Naive thymus-derived CD4-positive, alpha-beta T cell (primary cell): ENCODE measurements at regions not wholly inside any gene's neighbourhood (a gene's known extent, or its start where the extent isn't known, plus 50 kb on each side); places are given as distances from the start of the nearest gene placed in this dataset.

ENCODE experiments used
- ATAC-seq: fragments of 150-1000 bp; cut with Tn5 transposase; 2 replicates; pipeline ENCODE4 v1.10.0; 2021; ENCODE audit warnings: mild to moderate bottlenecking, moderate library complexity
- CTCF ChIA-PET: fragments of 350-600 bp; sonication (Branson Sonifier 250); formaldehyde crosslinking; loops from one replicate; lab custom pipeline; 2021; ENCODE audit warnings: antibody characterized with exemption; lab: Charles Lee
- POLR2A ChIA-PET: fragments of 350-600 bp; sonication (Branson Sonifier 250); formaldehyde crosslinking; loops from one replicate; lab custom pipeline; 2021; ENCODE audit warnings: antibody characterized with exemption, inconsistent platforms; lab: Charles Lee
- DNase-seq, 9 donors: peaks; one replicate each; pipeline versions ENCODE4 v3.0.0 to v3.0.0-alpha.2; 2020 to 2022; ENCODE audit warnings: mixed read lengths in 1 of 9
- H3K27ac ChIP-seq: one replicate; pipeline ENCODE4 v1.7.0; 2013; ENCODE audit warnings: mild to moderate bottlenecking, low read depth, low read length, moderate library complexity
- H3K27me3 ChIP-seq, 2 donors: one replicate each; pipeline ENCODE4 v1.7.0; 2013; ENCODE audit warnings: low read length in 2 of 2, mild to moderate bottlenecking in 2 of 2, moderate library complexity in 2 of 2; ENCODE audit not compliant: control insufficient read depth in 2 of 2, insufficient read depth in 2 of 2
- H3K36me3 ChIP-seq, 3 experiments: 1 replicate in 2 of 3; 2 replicates in 1 of 3; pipeline ENCODE4 v1.7.0; 2013; ENCODE audit warnings: low read length in 3 of 3, mild to moderate bottlenecking in 3 of 3, moderate library complexity in 1 of 3; ENCODE audit not compliant: insufficient read depth in 3 of 3, control insufficient read depth in 2 of 3
- H3K4me1 ChIP-seq, 2 donors: one replicate each; pipeline ENCODE4 v1.7.0; 2013; ENCODE audit warnings: low read length in 2 of 2, mild to moderate bottlenecking in 2 of 2, moderate library complexity in 1 of 2; ENCODE audit not compliant: control insufficient read depth in 2 of 2, insufficient read depth in 2 of 2
- H3K4me3 ChIP-seq: 2 replicates; pipeline ENCODE4 v1.7.0; 2013; ENCODE audit warnings: mild to moderate bottlenecking, low read length
- H3K9me3 ChIP-seq, 3 experiments: 1 replicate in 2 of 3; 2 replicates in 1 of 3; pipeline ENCODE4 v1.7.0; 2013; ENCODE audit warnings: low read length in 3 of 3; ENCODE audit not compliant: control insufficient read depth in 2 of 3
- H3K27ac Mint-ChIP-seq, 9 donors: one replicate each; pipeline ENCODE4 v1.8.0; 2020 to 2022; ENCODE audit warnings: mixed read lengths in 9 of 9, mild to moderate bottlenecking in 8 of 9, moderate library complexity in 5 of 9, inconsistent platforms in 2 of 9
- H3K27me3 Mint-ChIP-seq, 5 donors: one replicate each; pipeline ENCODE4 v1.8.0; 2021 to 2022; ENCODE audit warnings: mixed read lengths in 5 of 5, mild to moderate bottlenecking in 1 of 5
- H3K36me3 Mint-ChIP-seq, 5 donors: one replicate each; pipeline ENCODE4 v1.8.0; 2020 to 2022; ENCODE audit warnings: mixed read lengths in 5 of 5, mild to moderate bottlenecking in 3 of 5, inconsistent platforms in 1 of 5
- H3K4me1 Mint-ChIP-seq, 7 donors: one replicate each; pipeline ENCODE4 v1.8.0; 2020 to 2022; ENCODE audit warnings: mixed read lengths in 7 of 7, mild to moderate bottlenecking in 3 of 7, inconsistent platforms in 1 of 7
- H3K4me3 Mint-ChIP-seq, 10 donors: one replicate each; pipeline ENCODE4 v1.8.0; 2020 to 2022; ENCODE audit warnings: mild to moderate bottlenecking in 10 of 10, mixed read lengths in 10 of 10, moderate library complexity in 6 of 10, inconsistent platforms in 2 of 10
- H3K9me3 Mint-ChIP-seq, 11 donors: one replicate each; pipeline ENCODE4 v1.8.0; 2020 to 2022; ENCODE audit warnings: mixed read lengths in 11 of 11, mild to moderate bottlenecking in 4 of 11, inconsistent platforms in 1 of 11, moderate library complexity in 1 of 11
- intact Hi-C, 2 donors: fragments of 100-400 bp; cut with micrococcal nuclease; formaldehyde crosslinking; loops; one replicate each; pipeline ENCODE4 v1.15.1; 2023

DNA sequence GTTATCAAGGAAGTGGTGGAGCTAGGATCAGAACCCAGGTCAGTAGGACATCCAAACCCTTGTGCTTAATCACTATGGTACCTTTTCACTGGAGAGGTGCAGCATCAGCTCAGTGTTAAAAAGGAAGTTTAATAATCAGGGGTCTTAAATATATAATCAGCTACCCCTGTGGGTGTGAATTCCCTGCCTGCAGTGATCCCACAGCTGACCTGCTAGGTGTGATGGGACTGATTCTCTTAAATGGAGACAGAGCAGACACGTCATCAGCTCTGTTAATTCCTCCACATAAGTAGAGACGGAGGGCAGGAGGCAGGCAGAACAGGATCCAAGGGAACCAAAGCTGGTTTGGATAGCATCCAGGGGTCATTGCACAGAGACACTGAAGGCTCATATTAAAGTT lies 154.1 kb upstream of the CRBN start:
- Histone ChIP-seq H3K36me3 (no peaks in the 10 kb centered on the region), H3K27ac (no peak overlapping the region), H3K4me3 (no peak overlapping the region), H3K27me3 (no peaks in the 10 kb centered on the region), H3K4me1 (no peaks in the 10 kb centered on the region), H3K9me3 (no peaks in the 10 kb centered on the region)
- no peak overlapping the region for H3K27ac Mint-ChIP-seq
- H3K27me3 Mint-ChIP-seq = peaks cover 0 to 8% (median 1%) of the 10 kb centered on the region in 5 donors
- peaks cover 0 to 5% (median 0%) of the 10 kb centered on the region in 11 donors for H3K9me3 Mint-ChIP-seq
- ChIA-PET POLR2A (no interaction called here), CTCF (no interaction called here)
- H3K36me3 Mint-ChIP-seq = no peaks in the 10 kb centered on the region
- ATAC-seq = no peak
- H3K4me1 Mint-ChIP-seq = peaks cover 0 to under 1% (median 0%) of the 10 kb centered on the region in 7 donors
- intact Hi-C loops = no loop called here
- no peak for DNase-seq
- H3K4me3 Mint-ChIP-seq = no peak overlapping the region

GRCh38 chr3:3316521-3316920 lies 137.0 kb upstream of the CRBN start:
- Histone ChIP-seq H3K36me3 (no peaks in the 10 kb centered on the region), H3K9me3 (no peaks in the 10 kb centered on the region), H3K4me3 (no peak overlapping the region), H3K27me3 (no peaks in the 10 kb centered on the region), H3K27ac (no peak overlapping the region), H3K4me1 (no peaks in the 10 kb centered on the region)
- peaks cover 0 to 1% (median 0%) of the 10 kb centered on the region in 7 donors for H3K4me1 Mint-ChIP-seq
- no peak overlapping the region for H3K27ac Mint-ChIP-seq
- ATAC-seq = no peak
- peaks cover 0 to 13% (median 2%) of the 10 kb centered on the region in 11 donors for H3K9me3 Mint-ChIP-seq
- no peak overlapping the region for H3K4me3 Mint-ChIP-seq
- POLR2A ChIA-PET = no interaction called here
- H3K36me3 Mint-ChIP-seq = peaks cover 0 to 7% (median 0%) of the 10 kb centered on the region in 5 donors
- intact Hi-C loops = no loop called here
- no peak for DNase-seq
- no peaks in the 10 kb centered on the region for H3K27me3 Mint-ChIP-seq
- CTCF ChIA-PET = no interaction called here

- DNase-seq = no peak
- CTCF ChIA-PET = no interaction called here
- H3K4me1 ChIP-seq = no peaks in the 10 kb centered on the region
- H3K4me3 ChIP-seq = no peak overlapping the region
- Mint-ChIP-seq H3K36me3 (peaks cover 0 to 7% (median 0%) of the 10 kb centered on the region in 5 donors), H3K4me3 (no peak overlapping the region), H3K4me1 (peaks cover 0 to 3% (median 0%) of the 10 kb centered on the region in 7 donors), H3K27me3 (no peaks in the 10 kb centered on the region), H3K9me3 (peaks cover 0 to 13% (median 2%) of the 10 kb centered on the region in 11 donors), H3K27ac (no peak overlapping the region)
- ATAC-seq = no peak
- H3K27me3 ChIP-seq = no peaks in the 10 kb centered on the region
- no peak overlapping the region for H3K27ac ChIP-seq
- intact Hi-C loops = no loop called here
- H3K36me3 ChIP-seq = no peaks in the 10 kb centered on the region
- H3K9me3 ChIP-seq = no peaks in the 10 kb centered on the region
- POLR2A ChIA-PET = no interaction called here
These were observed 136.4 kb upstream of the CRBN start for GRCh38 chr3:3315846-3316245.

DNA sequence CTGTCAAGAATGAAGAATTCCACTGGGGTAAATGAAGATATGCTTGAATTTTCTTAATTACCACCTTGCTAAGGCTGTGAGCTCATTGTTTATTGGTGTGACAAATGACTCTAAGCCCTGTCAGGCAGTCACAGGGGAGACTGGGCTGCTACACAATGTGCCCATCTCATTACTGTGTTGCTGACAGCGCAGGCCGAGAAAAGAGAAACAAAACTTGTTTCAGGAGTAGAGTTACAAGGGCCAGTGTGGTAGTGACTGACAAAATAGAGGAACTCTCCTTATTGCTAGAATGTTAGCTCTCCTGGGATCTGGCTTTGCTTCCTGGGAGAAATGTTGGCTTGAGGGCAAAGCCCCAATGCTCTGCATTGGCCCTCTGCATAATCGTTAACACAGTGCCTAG lies 130.4 kb upstream of the CRBN start:
- Mint-ChIP-seq H3K4me3 (no peak overlapping the region), H3K36me3 (no peaks in the 10 kb centered on the region), H3K4me1 (peaks cover 0 to 9% (median 7%) of the 10 kb centered on the region in 7 donors), H3K27me3 (no peaks in the 10 kb centered on the region), H3K27ac (no peak overlapping the region), H3K9me3 (peaks cover 0 to 3% (median 0%) of the 10 kb centered on the region in 11 donors)
- intact Hi-C loops = no loop called here
- CTCF ChIA-PET = no interaction called here
- H3K9me3 ChIP-seq = no peaks in the 10 kb centered on the region
- H3K4me3 ChIP-seq = no peak overlapping the region
- no peak overlapping the region for H3K27ac ChIP-seq
- no peaks in the 10 kb centered on the region for H3K4me1 ChIP-seq
- no peak for ATAC-seq
- H3K27me3 ChIP-seq = no peaks in the 10 kb centered on the region
- DNase-seq = no peak
- H3K36me3 ChIP-seq = no peaks in the 10 kb centered on the region
- POLR2A ChIA-PET = no interaction called here

DNA sequence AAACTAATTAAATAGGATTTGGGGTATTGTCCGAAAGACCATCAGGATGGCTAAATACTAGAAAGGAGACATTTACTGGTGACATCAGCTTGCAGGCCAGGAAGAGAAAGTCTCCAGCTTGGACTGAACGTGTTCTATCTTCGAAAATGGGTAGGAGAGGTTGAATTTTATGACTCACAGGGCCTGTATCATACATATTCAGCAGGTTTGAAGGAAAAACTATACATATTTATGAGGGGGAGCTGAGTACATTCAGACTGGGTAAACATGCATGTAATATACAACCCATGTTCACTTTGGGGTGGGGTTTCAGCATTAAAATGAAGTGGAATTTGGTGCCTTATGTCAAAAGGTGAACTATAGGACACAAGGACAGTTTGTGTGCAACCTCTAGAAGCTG lies 129.3 kb upstream of the CRBN start:
- intact Hi-C loops = no loop called here
- POLR2A ChIA-PET = no interaction called here
- H3K4me1 Mint-ChIP-seq = peaks cover 0 to 9% (median 7%) of the 10 kb centered on the region in 7 donors
- no peak overlapping the region for H3K27ac Mint-ChIP-seq
- H3K27me3 Mint-ChIP-seq = peaks cover 0 to 6% (median 0%) of the 10 kb centered on the region in 5 donors
- Histone ChIP-seq H3K4me1 (no peaks in the 10 kb centered on the region), H3K4me3 (no peak overlapping the region), H3K27me3 (no peaks in the 10 kb centered on the region), H3K9me3 (no peaks in the 10 kb centered on the region), H3K36me3 (no peaks in the 10 kb centered on the region), H3K27ac (no peak overlapping the region)
- ATAC-seq (no peak), DNase-seq (no peak)
- H3K36me3 Mint-ChIP-seq = no peaks in the 10 kb centered on the region
- H3K9me3 Mint-ChIP-seq = peaks cover 0 to 3% (median 0%) of the 10 kb centered on the region in 11 donors
- H3K4me3 Mint-ChIP-seq = no peak overlapping the region
- CTCF ChIA-PET = interaction anchor here (0.6 kb wide), 3 partner anchors 10 to 240 kb away, joined by 3 read pairs; no protein-coding TSS in a partner anchor

GRCh38 chr3:3307491-3307890 lies 128.0 kb upstream of the CRBN start:
- no peaks in the 10 kb centered on the region for H3K36me3 Mint-ChIP-seq
- Histone ChIP-seq H3K27me3 (no peaks in the 10 kb centered on the region), H3K4me1 (no peaks in the 10 kb centered on the region), H3K4me3 (no peak overlapping the region), H3K36me3 (no peaks in the 10 kb centered on the region), H3K27ac (no peak overlapping the region), H3K9me3 (no peaks in the 10 kb centered on the region)
- H3K4me3 Mint-ChIP-seq = no peak overlapping the region
- H3K9me3 Mint-ChIP-seq = peaks cover 0 to 3% (median 0%) of the 10 kb centered on the region in 11 donors
- ATAC-seq = no peak
- peaks cover 0 to 9% (median 7%) of the 10 kb centered on the region in 7 donors for H3K4me1 Mint-ChIP-seq
- ChIA-PET CTCF (no interaction called here), POLR2A (no interaction called here)
- intact Hi-C loops = no loop called here
- H3K27ac Mint-ChIP-seq = peak overlapping the region in 1 of 9 donors; percentile 33
- no peak for DNase-seq
- peaks cover 0 to 6% (median 0%) of the 10 kb centered on the region in 5 donors for H3K27me3 Mint-ChIP-seq

DNA sequence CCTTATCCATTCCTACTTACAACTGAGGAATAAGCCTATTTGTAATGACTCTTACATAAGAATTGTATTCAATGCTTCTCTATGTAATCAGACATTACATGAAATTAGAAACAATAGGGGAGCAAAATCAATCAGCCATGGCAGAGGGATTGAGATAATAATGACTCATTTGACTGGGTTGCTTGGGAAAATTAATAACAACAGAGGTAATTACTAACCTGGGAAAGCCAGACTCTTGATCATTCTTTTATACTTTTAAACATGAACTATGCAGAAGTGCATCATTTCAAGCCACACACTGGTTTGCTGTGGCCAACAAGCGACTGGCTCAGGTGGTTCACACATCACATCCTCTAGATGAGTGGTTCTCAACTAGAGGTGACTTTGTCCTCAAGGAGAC lies 126.3 kb upstream of the CRBN start:
- ChIA-PET CTCF (no interaction called here), POLR2A (no interaction called here)
- Histone ChIP-seq H3K27me3 (no peaks in the 10 kb centered on the region), H3K27ac (no peak overlapping the region), H3K4me1 (no peaks in the 10 kb centered on the region), H3K36me3 (no peaks in the 10 kb centered on the region), H3K9me3 (no peaks in the 10 kb centered on the region), H3K4me3 (no peak overlapping the region)
- H3K36me3 Mint-ChIP-seq = peaks cover 0 to 6% (median 0%) of the 10 kb centered on the region in 5 donors
- intact Hi-C loops = no loop called here
- H3K9me3 Mint-ChIP-seq = peaks cover 0 to 5% (median 0%) of the 10 kb centered on the region in 11 donors
- no peak for ATAC-seq
- no peak overlapping the region for H3K4me3 Mint-ChIP-seq
- H3K4me1 Mint-ChIP-seq = peaks cover 0 to 9% (median 7%) of the 10 kb centered on the region in 7 donors
- peaks cover 0 to 6% (median 0%) of the 10 kb centered on the region in 5 donors for H3K27me3 Mint-ChIP-seq
- no peak for DNase-seq
- no peak overlapping the region for H3K27ac Mint-ChIP-seq
